H1 (cell line): ENCODE measurements at regions not wholly inside any gene's neighbourhood (a gene's known extent, or its start where the extent isn't known, plus 50 kb on each side); places are given as distances from the start of the nearest gene placed in this dataset.

Source experiments
- CTCF ChIA-PET: fragments of 300-600 bp; sonication (Branson Sonifier 250); formaldehyde crosslinking; loops from one replicate; lab custom pipeline; 2021; ENCODE audit not compliant: partially characterized antibody; lab: Charles Lee
- POLR2A ChIA-PET: fragments of 300-600 bp; sonication (Branson Sonifier 250); formaldehyde crosslinking; loops from one replicate; lab custom pipeline; 2021; ENCODE audit warnings: inconsistent platforms; ENCODE audit not compliant: partially characterized antibody; lab: Charles Lee
- DNase-seq, 2 experiments: peaks; one replicate each; pipeline versions ENCODE4 v3.0.0 to v3.0.0-alpha.2; 2010 to 2022; ENCODE audit warnings: low spot score in 2 of 2, low read depth in 1 of 2, mixed read lengths in 1 of 2
- FAIRE-seq: peaks from 2 replicates; lab custom pipeline; 2011; peaks lifted over from hg19 to GRCh38; lab: Jason Lieb, UNC
- H2AFZ ChIP-seq: 2 replicates; pipeline ENCODE4 v1.8.1; 2012; ENCODE audit warnings: low read length, inconsistent platforms
- H2AK5ac ChIP-seq: 2 replicates; pipeline ENCODE4 v1.6.1; 2013; ENCODE audit warnings: low read depth, low read length
- H2BK120ac ChIP-seq: replicated peaks from 2 replicates; pipeline ENCODE3; 2013; ENCODE audit warnings: low read depth, low read length, inconsistent platforms
- H2BK12ac ChIP-seq: 2 replicates; pipeline ENCODE4 v1.6.1; 2013; ENCODE audit warnings: low read depth, low read length
- H2BK15ac ChIP-seq: 2 replicates; pipeline ENCODE4 v1.6.1; 2013; ENCODE audit warnings: low read length
- H2BK20ac ChIP-seq: 2 replicates; pipeline ENCODE4 v1.6.1; 2013; ENCODE audit warnings: low read length
- H2BK5ac ChIP-seq: 2 replicates; pipeline ENCODE4 v1.6.1; 2013; ENCODE audit warnings: low read depth, low read length
- H3K14ac ChIP-seq: 2 replicates; pipeline ENCODE4 v1.6.1; 2013; ENCODE audit warnings: inconsistent platforms; ENCODE audit not compliant: insufficient read length
- H3K18ac ChIP-seq: 2 replicates; pipeline ENCODE4 v1.6.1; 2013; ENCODE audit warnings: low read length; ENCODE audit errors: extremely low read depth
- H3K23ac ChIP-seq: 2 replicates; pipeline ENCODE4 v1.6.1; 2013; ENCODE audit warnings: inconsistent platforms; ENCODE audit not compliant: insufficient read length
- H3K23me2 ChIP-seq: 2 replicates; pipeline ENCODE4 v1.6.1; 2013; ENCODE audit warnings: low read depth, low read length
- H3K27ac ChIP-seq: 2 replicates; pipeline ENCODE4 v1.6.1; 2011; ENCODE audit warnings: low read depth, low read length, inconsistent platforms
- H3K27me3 ChIP-seq, 4 experiments: replicated peaks in 1 of 4; 1 replicate in 1 of 4; 2 replicates in 3 of 4; pipeline versions ENCODE4 v1.6.1 to v1.8.1; 2011 to 2013; ENCODE audit warnings: low read length in 3 of 4, mild to moderate bottlenecking in 3 of 4, inconsistent platforms in 2 of 4, mixed read lengths in 2 of 4, moderate library complexity in 1 of 4; ENCODE audit not compliant: control insufficient read depth in 3 of 4, insufficient read depth in 3 of 4; ENCODE audit errors: extremely low read depth in 1 of 4
- H3K36me3 ChIP-seq, 4 experiments: 2 replicates each; pipeline versions ENCODE4 v1.6.1 to v1.8.1; 2011 to 2013; ENCODE audit warnings: mild to moderate bottlenecking in 4 of 4, low read length in 3 of 4, moderate library complexity in 2 of 4, control low read depth in 1 of 4, inconsistent platforms in 1 of 4; ENCODE audit not compliant: insufficient read depth in 4 of 4, control insufficient read depth in 2 of 4
- H3K4ac ChIP-seq: replicated peaks from 2 replicates; pipeline ENCODE3; 2013; ENCODE audit warnings: low read length, low read depth, mixed read lengths, inconsistent platforms; ENCODE audit not compliant: insufficient read length
- H3K4me1 ChIP-seq, 4 experiments: replicated peaks in 1 of 4; 1 replicate in 1 of 4; 2 replicates in 3 of 4; pipeline versions ENCODE4 v1.6.1 to v1.8.1; 2011 to 2013; ENCODE audit warnings: low read length in 3 of 4, inconsistent platforms in 2 of 4, mixed read lengths in 1 of 4; ENCODE audit not compliant: insufficient read depth in 4 of 4, control insufficient read depth in 3 of 4
- H3K4me2 ChIP-seq, 2 experiments: 2 replicates each; pipeline versions ENCODE4 v1.6.1 to v1.8.1; 2011 to 2013; ENCODE audit warnings: low read depth in 2 of 2, low read length in 2 of 2, control low read depth in 1 of 2, inconsistent platforms in 1 of 2, mild to moderate bottlenecking in 1 of 2; ENCODE audit not compliant: insufficient read depth in 1 of 2
- H3K4me3 ChIP-seq, 4 experiments: fragments of 200-600, 300-600 bp in 1 of 4; sonication (generic), shearing (Covaris generic), sonication (Bioruptor Twin) in 1 of 4; 2 replicates each; pipeline versions ENCODE4 v1.5.1 to v1.8.1; 2011 to 2016; ENCODE audit warnings: low read length in 4 of 4, low read depth in 3 of 4, control low read depth in 2 of 4, inconsistent platforms in 2 of 4, mild to moderate bottlenecking in 2 of 4, mixed read lengths in 1 of 4, moderate library complexity in 1 of 4; ENCODE audit not compliant: insufficient read depth in 2 of 4; ENCODE audit errors: extremely low read depth in 1 of 4
- H3K56ac ChIP-seq: replicated peaks from 2 replicates; pipeline ENCODE3; 2013; ENCODE audit warnings: low read depth, mild to moderate bottlenecking, mixed read lengths, low read length, inconsistent platforms; ENCODE audit not compliant: insufficient read length
- H3K79me1 ChIP-seq: 2 replicates; pipeline ENCODE4 v1.6.1; 2013; ENCODE audit warnings: low read depth, low read length, control low read depth
- H3K79me2 ChIP-seq, 2 experiments: 2 replicates each; pipeline versions ENCODE4 v1.6.1 to v1.8.1; 2012 to 2013; ENCODE audit warnings: low read length in 2 of 2, mild to moderate bottlenecking in 2 of 2, inconsistent platforms in 1 of 2; ENCODE audit not compliant: insufficient read depth in 2 of 2, control insufficient read depth in 1 of 2
- H3K9ac ChIP-seq, 4 experiments: replicated peaks in 1 of 4; 1 replicate in 1 of 4; 2 replicates in 3 of 4; pipeline versions ENCODE4 v1.6.1 to v1.8.1; 2011 to 2013; ENCODE audit warnings: low read depth in 3 of 4, low read length in 3 of 4, control low read depth in 2 of 4, mild to moderate bottlenecking in 2 of 4, moderate library complexity in 2 of 4, inconsistent platforms in 1 of 4; ENCODE audit errors: extremely low read depth in 1 of 4
- H3K9me3 ChIP-seq, 2 experiments: 2 replicates each; pipeline versions ENCODE4 v1.6.1 to v1.8.1; 2012 to 2013; ENCODE audit warnings: mild to moderate bottlenecking in 2 of 2, moderate library complexity in 2 of 2, control low read depth in 1 of 2, inconsistent platforms in 1 of 2, low read depth in 1 of 2, low read length in 1 of 2, mixed read lengths in 1 of 2; ENCODE audit not compliant: insufficient read depth in 2 of 2
- H4K20me1 ChIP-seq, 2 experiments: replicated peaks in 1 of 2; 2 replicates each; pipeline versions ENCODE3 to v1.8.1; 2011 to 2013; ENCODE audit warnings: inconsistent platforms in 2 of 2, low read length in 2 of 2, mild to moderate bottlenecking in 1 of 2; ENCODE audit not compliant: insufficient read depth in 2 of 2, control insufficient read depth in 1 of 2
- H4K5ac ChIP-seq: 2 replicates; pipeline ENCODE4 v1.6.1; 2013; ENCODE audit warnings: low read length, low read depth, mixed read lengths, inconsistent platforms; ENCODE audit not compliant: insufficient read length
- H4K8ac ChIP-seq: 2 replicates; pipeline ENCODE4 v1.8.0; 2013; ENCODE audit warnings: mild to moderate bottlenecking, moderate library complexity, low read length, inconsistent platforms; ENCODE audit not compliant: insufficient read depth; ENCODE audit errors: extremely low read depth
- H4K91ac ChIP-seq: replicated peaks from 2 replicates; pipeline ENCODE3; 2013; ENCODE audit warnings: low read length, mixed read lengths, inconsistent platforms; ENCODE audit not compliant: insufficient read length
- KDM1A ChIP-seq: fragments of 200-600, 300-600 bp; sonication (generic); IDR thresholded peaks from 2 replicates; pipeline ENCODE4 v1.7.1; 2016; ENCODE audit warnings: mild to moderate bottlenecking, low read length, borderline replicate concordance
- MAX ChIP-seq: IDR thresholded peaks from 2 replicates; pipeline ENCODE4 v1.6.1; 2012; ENCODE audit warnings: inconsistent platforms
- WGBS, 2 experiments: shearing (Covaris generic) in 1 of 2; methylation state at CpG; one replicate each; pipeline versions ENCODE4 v1.1.6 to v1.1.7; 2013 to 2015; ENCODE audit warnings: low lambda C conversion rate in 2 of 2, mixed read lengths in 2 of 2, inconsistent platforms in 1 of 2, low coverage in 1 of 2, missing lambda C conversion rate in 1 of 2; ENCODE audit not compliant: insufficient replicate concordance in 2 of 2, insufficient coverage in 1 of 2, insufficient read length in 1 of 2; ENCODE audit errors: extremely low coverage in 1 of 2, missing lambda C conversion rate in 1 of 2; 5-methylcytosine and 5-hydroxymethylcytosine counted together

- Histone ChIP-seq H2BK20ac (no peak overlapping the region), H3K4ac (no peak overlapping the region), H3K27me3 (no peaks in the 10 kb centered on the region), H2BK120ac (no peak overlapping the region), H4K20me1 (no peaks in the 10 kb centered on the region), H2AK5ac (no peak overlapping the region), H3K4me1 (peaks cover 6 to 17% (median 9%) of the 10 kb centered on the region in 4 experiments; a peak in 6 of 7 replicates), H2BK5ac (no peak overlapping the region), H3K36me3 (no peaks in the 10 kb centered on the region), H3K4me2 (no peak overlapping the region), H2BK12ac (no peak overlapping the region), H3K4me3 (no peak overlapping the region), H3K9me3 (no peaks in the 10 kb centered on the region), H3K9ac (no peak overlapping the region), H4K8ac (no peak overlapping the region), H3K27ac (no peak overlapping the region), H3K14ac (no peak overlapping the region), H3K79me1 (no peaks in the 10 kb centered on the region), H3K56ac (no peak overlapping the region), H4K5ac (no peak overlapping the region), H3K23me2 (no peaks in the 10 kb centered on the region), H4K91ac (no peak overlapping the region), H3K23ac (no peak overlapping the region), H3K18ac (no peak overlapping the region), H2AFZ (no peak overlapping the region), H2BK15ac (no peak overlapping the region), H3K79me2 (no peaks in the 10 kb centered on the region)
- FAIRE-seq (no peak), DNase-seq (no peak)
- ChIA-PET POLR2A (no interaction called here), CTCF (interaction anchor here (2.1 kb wide), 1 partner anchor 10 kb away, joined by 10 read pairs; no protein-coding TSS in a partner anchor)
- WGBS, 2 experiments = 69% methylated on average over 5 of the region's 5 CpGs; no CpG with 5 or more reads in 1 of the 2 experiments
- no peak for TF ChIP-seq KDM1A
- TF ChIP-seq MAX = no peak
Measured at GRCh38 chr15:69533522-69533921, 80.9 kb downstream of the RPLP1 start.
